PC-9 (cell line): ENCODE measurements at regions not wholly inside any gene's neighbourhood (a gene's known extent, or its start where the extent isn't known, plus 50 kb on each side); places are given as distances from the start of the nearest gene placed in this dataset.

Experiments used
- BruUV-seq: library from RNA; stranded (reverse); fragments of 400-500 nt; replicated peaks from 2 replicates; lab custom pipeline; 2021; lab: Mats Ljungman, UMichigan
- CTCF ChIA-PET: fragments of 300-600 bp; sonication (Branson Sonifier 250); formaldehyde crosslinking; loops from one replicate; lab custom pipeline; 2022; ENCODE audit warnings: antibody characterized with exemption; lab: Charles Lee
- POLR2A ChIA-PET: fragments of 300-600 bp; sonication (Branson Sonifier 250); formaldehyde crosslinking; loops from one replicate; lab custom pipeline; 2022; ENCODE audit warnings: antibody characterized with exemption; ENCODE audit not compliant: unreplicated experiment; lab: Charles Lee
- DNase-seq, 2 experiments: peaks; one replicate each; pipeline versions ENCODE4 v3.0.0 to v3.0.0-alpha.2; 2015 to 2022; ENCODE audit warnings: mixed read lengths in 1 of 2
- H2AFZ ChIP-seq: fragments of 200-600 bp; sonication (generic); 2 replicates; pipeline ENCODE4 v1.8.1; 2017; ENCODE audit warnings: antibody characterized with exemption
- H3F3A ChIP-seq: fragments of 200-600 bp; sonication (generic); 2 replicates; pipeline ENCODE4 v1.8.1; 2017; ENCODE audit warnings: antibody characterized with exemption, mild to moderate bottlenecking, low read depth; ENCODE audit not compliant: insufficient read depth
- H3K27ac ChIP-seq: fragments of 200-600 bp; sonication (generic); 2 replicates; pipeline ENCODE4 v1.6.1; 2016; ENCODE audit warnings: mixed run types
- H3K27me3 ChIP-seq: fragments of 200-600 bp; sonication (generic); 2 replicates; pipeline ENCODE4 v1.6.1; 2016; ENCODE audit warnings: low read depth, mixed run types; ENCODE audit not compliant: insufficient read depth
- H3K36me3 ChIP-seq: fragments of 200-600 bp; sonication (generic); 2 replicates; pipeline ENCODE4 v1.6.1; 2016; ENCODE audit warnings: low read depth, mixed run types
- H3K4me1 ChIP-seq: fragments of 200-600 bp; sonication (generic); replicated peaks from 2 replicates; pipeline ENCODE4 v1.6.1; 2016; ENCODE audit warnings: mixed run types; ENCODE audit not compliant: insufficient read depth
- H3K4me2 ChIP-seq: fragments of 200-600 bp; sonication (generic); 2 replicates; pipeline ENCODE4 v1.6.1; 2017; ENCODE audit warnings: mixed run types
- H3K4me3 ChIP-seq: fragments of 200-600 bp; sonication (generic); 2 replicates; pipeline ENCODE4 v1.6.1; 2016; ENCODE audit warnings: mixed run types
- H3K79me2 ChIP-seq: fragments of 200-600 bp; sonication (generic); 2 replicates; pipeline ENCODE4 v1.6.1; 2017; ENCODE audit warnings: low read depth, mixed run types
- H3K9me2 ChIP-seq: fragments of 200-600 bp; sonication (generic); 2 replicates; pipeline ENCODE4 v1.8.1; 2017; ENCODE audit warnings: mild to moderate bottlenecking; ENCODE audit not compliant: insufficient read depth
- H3K9me3 ChIP-seq: fragments of 200-600 bp; sonication (generic); 2 replicates; pipeline ENCODE4 v1.8.1; 2016; ENCODE audit warnings: low read depth; ENCODE audit not compliant: insufficient read depth
- H4K20me1 ChIP-seq: fragments of 200-600 bp; sonication (generic); 2 replicates; pipeline ENCODE4 v1.8.1; 2017; ENCODE audit not compliant: insufficient read depth
- EZH2 ChIP-seq: fragments of 200-600 bp; sonication (generic); IDR thresholded peaks from 2 replicates; pipeline ENCODE4 v1.8.0; 2017; ENCODE audit warnings: antibody characterized with exemption, low read depth
- intact Hi-C: fragments of 100-400 bp; cut with micrococcal nuclease; formaldehyde crosslinking; loops from one replicate; pipeline ENCODE4 v1.10.0; 2022; ENCODE audit not compliant: unreplicated experiment
- TF ChIP-seq, protein P1 (sequence below): fragments of 200-600 bp; sonication (generic); conservative IDR thresholded peaks from 2 replicates; pipeline ENCODE4 v1.6.1; 2017; ENCODE audit warnings: mixed run types, antibody characterized with exemption, mild to moderate bottlenecking, moderate library complexity

DNA sequence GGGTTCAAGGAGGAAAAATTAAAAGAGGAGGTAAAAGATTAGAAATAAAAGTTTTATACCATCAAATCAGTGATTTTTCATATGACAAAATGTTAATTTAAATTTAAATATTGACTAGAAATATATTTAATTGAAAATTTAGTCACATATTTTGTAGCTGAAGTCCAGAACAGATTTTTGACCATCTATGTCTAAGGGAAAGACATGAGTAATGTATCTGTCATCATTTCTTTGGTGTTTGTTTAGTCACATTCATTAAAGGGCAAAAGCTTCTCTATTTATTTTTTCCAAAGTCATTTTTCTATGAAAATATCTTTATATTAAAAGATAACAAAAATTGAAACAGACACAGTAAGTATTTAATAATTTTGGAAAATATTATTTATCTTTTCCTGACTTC is 252.0 kb upstream of the ISL1 start:
- TF ChIP-seq EZH2, result no peak
- TF ChIP-seq, protein P1, sequence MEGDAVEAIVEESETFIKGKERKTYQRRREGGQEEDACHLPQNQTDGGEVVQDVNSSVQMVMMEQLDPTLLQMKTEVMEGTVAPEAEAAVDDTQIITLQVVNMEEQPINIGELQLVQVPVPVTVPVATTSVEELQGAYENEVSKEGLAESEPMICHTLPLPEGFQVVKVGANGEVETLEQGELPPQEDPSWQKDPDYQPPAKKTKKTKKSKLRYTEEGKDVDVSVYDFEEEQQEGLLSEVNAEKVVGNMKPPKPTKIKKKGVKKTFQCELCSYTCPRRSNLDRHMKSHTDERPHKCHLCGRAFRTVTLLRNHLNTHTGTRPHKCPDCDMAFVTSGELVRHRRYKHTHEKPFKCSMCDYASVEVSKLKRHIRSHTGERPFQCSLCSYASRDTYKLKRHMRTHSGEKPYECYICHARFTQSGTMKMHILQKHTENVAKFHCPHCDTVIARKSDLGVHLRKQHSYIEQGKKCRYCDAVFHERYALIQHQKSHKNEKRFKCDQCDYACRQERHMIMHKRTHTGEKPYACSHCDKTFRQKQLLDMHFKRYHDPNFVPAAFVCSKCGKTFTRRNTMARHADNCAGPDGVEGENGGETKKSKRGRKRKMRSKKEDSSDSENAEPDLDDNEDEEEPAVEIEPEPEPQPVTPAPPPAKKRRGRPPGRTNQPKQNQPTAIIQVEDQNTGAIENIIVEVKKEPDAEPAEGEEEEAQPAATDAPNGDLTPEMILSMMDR, result no peak

GRCh38 chr5:51138164-51138563 is 245.1 kb upstream of the ISL1 start:
- intact Hi-C loops, result no loop called here
- Histone ChIP-seq H3K4me3 (no peak overlapping the region), H2AFZ (no peak overlapping the region), H3K79me2 (no peaks in the 10 kb centered on the region), H4K20me1 (no peaks in the 10 kb centered on the region), H3F3A (no peaks in the 10 kb centered on the region), H3K27ac (no peak overlapping the region), H3K9me2 (no peaks in the 10 kb centered on the region), H3K4me2 (no peak overlapping the region), H3K4me1 (no peaks in the 10 kb centered on the region), H3K36me3 (no peaks in the 10 kb centered on the region), H3K27me3 (no peaks in the 10 kb centered on the region), H3K9me3 (no peaks in the 10 kb centered on the region)
- TF ChIP-seq EZH2, result no peak
- TF ChIP-seq, protein P1, result no peak
- no TSS peak for BruUV-seq
- ChIA-PET POLR2A (no interaction called here), CTCF (no interaction called here)
- DNase-seq, result no peak

More for the DNA sequence above, 252.0 kb upstream of the ISL1 start:
- BruUV-seq, result no TSS peak
- no peaks in the 10 kb centered on the region for H3F3A ChIP-seq
- H3K4me2 ChIP-seq, result no peak overlapping the region
- ChIA-PET POLR2A (no interaction called here), CTCF (no interaction called here)
- no peak overlapping the region for H3K4me3 ChIP-seq
- H4K20me1 ChIP-seq, result no peaks in the 10 kb centered on the region
- H3K9me2 ChIP-seq, result no peaks in the 10 kb centered on the region; the same call in 1 of the 2 replicates
- H3K9me3 ChIP-seq, result no peaks in the 10 kb centered on the region
- no peaks in the 10 kb centered on the region for H3K4me1 ChIP-seq
- no peak overlapping the region for H2AFZ ChIP-seq
- H3K27me3 ChIP-seq, result no peaks in the 10 kb centered on the region
- DNase-seq, result no peak
- no peaks in the 10 kb centered on the region for H3K36me3 ChIP-seq
- H3K79me2 ChIP-seq, result no peaks in the 10 kb centered on the region
- no peak overlapping the region for H3K27ac ChIP-seq
- intact Hi-C loops, result no loop called here

DNA sequence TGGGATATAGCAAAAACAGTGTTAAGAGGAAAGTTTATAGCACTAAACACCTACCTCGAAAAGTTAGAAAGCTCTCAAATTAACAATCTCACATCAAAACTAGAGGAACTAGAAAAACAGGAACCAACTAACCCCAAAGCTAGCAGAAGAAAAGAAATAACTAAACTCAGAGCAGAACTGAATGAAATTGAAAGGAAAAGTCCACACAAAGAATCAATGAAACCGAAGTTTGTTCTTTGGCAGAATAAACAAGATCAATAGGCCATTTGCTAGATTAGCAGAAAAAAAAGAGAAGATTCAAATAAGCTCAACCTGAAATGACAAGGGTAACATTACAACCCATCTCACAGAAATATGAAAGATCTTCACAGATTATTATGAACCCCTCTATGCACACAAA is 234.8 kb upstream of the ISL1 start:
- no peak overlapping the region for H2AFZ ChIP-seq
- H3F3A ChIP-seq, result no peaks in the 10 kb centered on the region
- ChIA-PET CTCF (no interaction called here), POLR2A (no interaction called here)
- intact Hi-C loops, result no loop called here
- H3K9me2 ChIP-seq, result 0 out of 2 replicates have a peak, but pooled peaks cover 3% of the 10 kb centered on the region
- TF ChIP-seq, protein P1, result no peak
- no peak for TF ChIP-seq EZH2
- no peaks in the 10 kb centered on the region for H3K9me3 ChIP-seq
- BruUV-seq, result no TSS peak
- H3K27me3 ChIP-seq, result no peaks in the 10 kb centered on the region
- no peak overlapping the region for H3K4me2 ChIP-seq
- no peaks in the 10 kb centered on the region for H3K36me3 ChIP-seq
- H4K20me1 ChIP-seq, result no peaks in the 10 kb centered on the region
- no peak overlapping the region for H3K27ac ChIP-seq
- H3K4me1 ChIP-seq, result no peaks in the 10 kb centered on the region
- DNase-seq, result no peak
- H3K79me2 ChIP-seq, result no peaks in the 10 kb centered on the region
- H3K4me3 ChIP-seq, result no peak overlapping the region
